HepG2 (cell line): ENCODE measurements at regions not wholly inside any gene's neighbourhood (a gene's known extent, or its start where the extent isn't known, plus 50 kb on each side); places are given as distances from the start of the nearest gene placed in this dataset.

Source experiments
- MTF1 ChIP-seq: sonication (generic); formaldehyde crosslinking; IDR thresholded peaks from 2 replicates; pipeline ENCODE4 v1.5.0; 2020; ENCODE audit warnings: missing genetic modification reagents
- PHF8 ChIP-seq: sonication (generic); formaldehyde crosslinking; IDR thresholded peaks from 2 replicates; pipeline ENCODE4 v1.5.0; 2020; ENCODE audit warnings: missing genetic modification reagents
- SP4 ChIP-seq: sonication (generic); formaldehyde crosslinking; IDR thresholded peaks from 2 replicates; pipeline ENCODE4 v1.8.1; 2023; ENCODE audit warnings: mild to moderate bottlenecking, missing genetic modification reagents
- TARDBP ChIP-seq: sonication (generic); formaldehyde crosslinking; IDR thresholded peaks from 2 replicates; pipeline ENCODE4 v1.8.0; 2022; ENCODE audit warnings: mild to moderate bottlenecking, missing genetic modification reagents
- ZC3H4 ChIP-seq: sonication (generic); formaldehyde crosslinking; IDR thresholded peaks from 2 replicates; pipeline ENCODE4 v1.4.0; 2020; ENCODE audit warnings: missing genetic modification reagents, borderline replicate concordance
- ZNF382 ChIP-seq: sonication (generic); formaldehyde crosslinking; IDR thresholded peaks from 2 replicates; pipeline ENCODE4 v1.5.0; 2020; ENCODE audit warnings: missing genetic modification reagents, mild to moderate bottlenecking, borderline replicate concordance
- TF ChIP-seq, protein P1 (sequence below): sonication (generic); formaldehyde crosslinking; IDR thresholded peaks from 2 replicates; pipeline ENCODE4 v1.4.0; 2020; ENCODE audit warnings: missing genetic modification reagents
- TF ChIP-seq, protein P2 (sequence below): sonication (generic); formaldehyde crosslinking; IDR thresholded peaks from 2 replicates; pipeline ENCODE4 v1.4.0; 2020; ENCODE audit warnings: missing genetic modification reagents
- TF ChIP-seq, protein P3 (sequence below): sonication (generic); formaldehyde crosslinking; IDR thresholded peaks from 2 replicates; pipeline ENCODE4 v1.5.0; 2020; ENCODE audit warnings: mild to moderate bottlenecking, missing genetic modification reagents, moderate library complexity

DNA sequence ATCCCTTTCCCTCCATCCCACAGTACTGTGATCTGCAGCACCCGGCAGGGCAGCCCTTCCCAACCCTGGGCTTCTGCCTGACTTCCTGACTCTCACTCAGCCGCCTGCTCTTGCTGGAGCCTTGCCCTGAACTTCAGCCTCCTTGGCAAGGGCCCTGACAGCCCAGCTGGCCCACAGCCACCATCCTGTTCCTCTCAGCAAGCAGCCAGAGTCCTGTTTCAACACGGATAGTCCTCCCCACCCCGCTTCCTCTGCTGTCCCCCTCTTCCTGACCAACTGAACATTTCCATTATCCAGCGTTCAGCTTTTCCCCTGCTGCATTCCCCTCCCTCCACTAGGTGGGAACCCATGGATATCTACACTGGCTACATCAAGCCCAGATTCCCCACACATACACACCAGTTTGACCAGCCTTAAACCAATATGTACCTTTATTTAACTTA, 74.0 kb upstream of the MDM1 start:
- no peak for TF ChIP-seq PHF8 (CRISPR knock-in tag)
- TF ChIP-seq, protein P1, sequence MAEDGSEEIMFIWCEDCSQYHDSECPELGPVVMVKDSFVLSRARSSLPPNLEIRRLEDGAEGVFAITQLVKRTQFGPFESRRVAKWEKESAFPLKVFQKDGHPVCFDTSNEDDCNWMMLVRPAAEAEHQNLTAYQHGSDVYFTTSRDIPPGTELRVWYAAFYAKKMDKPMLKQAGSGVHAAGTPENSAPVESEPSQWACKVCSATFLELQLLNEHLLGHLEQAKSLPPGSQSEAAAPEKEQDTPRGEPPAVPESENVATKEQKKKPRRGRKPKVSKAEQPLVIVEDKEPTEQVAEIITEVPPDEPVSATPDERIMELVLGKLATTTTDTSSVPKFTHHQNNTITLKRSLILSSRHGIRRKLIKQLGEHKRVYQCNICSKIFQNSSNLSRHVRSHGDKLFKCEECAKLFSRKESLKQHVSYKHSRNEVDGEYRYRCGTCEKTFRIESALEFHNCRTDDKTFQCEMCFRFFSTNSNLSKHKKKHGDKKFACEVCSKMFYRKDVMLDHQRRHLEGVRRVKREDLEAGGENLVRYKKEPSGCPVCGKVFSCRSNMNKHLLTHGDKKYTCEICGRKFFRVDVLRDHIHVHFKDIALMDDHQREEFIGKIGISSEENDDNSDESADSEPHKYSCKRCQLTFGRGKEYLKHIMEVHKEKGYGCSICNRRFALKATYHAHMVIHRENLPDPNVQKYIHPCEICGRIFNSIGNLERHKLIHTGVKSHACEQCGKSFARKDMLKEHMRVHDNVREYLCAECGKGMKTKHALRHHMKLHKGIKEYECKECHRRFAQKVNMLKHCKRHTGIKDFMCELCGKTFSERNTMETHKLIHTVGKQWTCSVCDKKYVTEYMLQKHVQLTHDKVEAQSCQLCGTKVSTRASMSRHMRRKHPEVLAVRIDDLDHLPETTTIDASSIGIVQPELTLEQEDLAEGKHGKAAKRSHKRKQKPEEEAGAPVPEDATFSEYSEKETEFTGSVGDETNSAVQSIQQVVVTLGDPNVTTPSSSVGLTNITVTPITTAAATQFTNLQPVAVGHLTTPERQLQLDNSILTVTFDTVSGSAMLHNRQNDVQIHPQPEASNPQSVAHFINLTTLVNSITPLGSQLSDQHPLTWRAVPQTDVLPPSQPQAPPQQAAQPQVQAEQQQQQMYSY (CRISPR knock-in tag), result no peak
- TF ChIP-seq ZNF382 (CRISPR knock-in tag), result no peak
- TF ChIP-seq MTF1 (CRISPR knock-in tag), result no peak
- TF ChIP-seq, protein P2, sequence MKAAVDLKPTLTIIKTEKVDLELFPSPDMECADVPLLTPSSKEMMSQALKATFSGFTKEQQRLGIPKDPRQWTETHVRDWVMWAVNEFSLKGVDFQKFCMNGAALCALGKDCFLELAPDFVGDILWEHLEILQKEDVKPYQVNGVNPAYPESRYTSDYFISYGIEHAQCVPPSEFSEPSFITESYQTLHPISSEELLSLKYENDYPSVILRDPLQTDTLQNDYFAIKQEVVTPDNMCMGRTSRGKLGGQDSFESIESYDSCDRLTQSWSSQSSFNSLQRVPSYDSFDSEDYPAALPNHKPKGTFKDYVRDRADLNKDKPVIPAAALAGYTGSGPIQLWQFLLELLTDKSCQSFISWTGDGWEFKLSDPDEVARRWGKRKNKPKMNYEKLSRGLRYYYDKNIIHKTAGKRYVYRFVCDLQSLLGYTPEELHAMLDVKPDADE, result no peak
- TF ChIP-seq SP4 (CRISPR knock-in tag), result no peak
- no peak for TF ChIP-seq ZC3H4
- TF ChIP-seq, protein P3, sequence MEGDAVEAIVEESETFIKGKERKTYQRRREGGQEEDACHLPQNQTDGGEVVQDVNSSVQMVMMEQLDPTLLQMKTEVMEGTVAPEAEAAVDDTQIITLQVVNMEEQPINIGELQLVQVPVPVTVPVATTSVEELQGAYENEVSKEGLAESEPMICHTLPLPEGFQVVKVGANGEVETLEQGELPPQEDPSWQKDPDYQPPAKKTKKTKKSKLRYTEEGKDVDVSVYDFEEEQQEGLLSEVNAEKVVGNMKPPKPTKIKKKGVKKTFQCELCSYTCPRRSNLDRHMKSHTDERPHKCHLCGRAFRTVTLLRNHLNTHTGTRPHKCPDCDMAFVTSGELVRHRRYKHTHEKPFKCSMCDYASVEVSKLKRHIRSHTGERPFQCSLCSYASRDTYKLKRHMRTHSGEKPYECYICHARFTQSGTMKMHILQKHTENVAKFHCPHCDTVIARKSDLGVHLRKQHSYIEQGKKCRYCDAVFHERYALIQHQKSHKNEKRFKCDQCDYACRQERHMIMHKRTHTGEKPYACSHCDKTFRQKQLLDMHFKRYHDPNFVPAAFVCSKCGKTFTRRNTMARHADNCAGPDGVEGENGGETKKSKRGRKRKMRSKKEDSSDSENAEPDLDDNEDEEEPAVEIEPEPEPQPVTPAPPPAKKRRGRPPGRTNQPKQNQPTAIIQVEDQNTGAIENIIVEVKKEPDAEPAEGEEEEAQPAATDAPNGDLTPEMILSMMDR (CRISPR knock-in tag), result 0 out of 2 replicates have a peak, but pooled peaks have one; percentile 13
- TF ChIP-seq TARDBP (CRISPR knock-in tag), result no peak
